CD14-positive monocyte (primary cell): ENCODE measurements at regions not wholly inside any gene's neighbourhood (a gene's known extent, or its start where the extent isn't known, plus 50 kb on each side); places are given as distances from the start of the nearest gene placed in this dataset.

Source experiments
- DNase-seq, 3 donors: peaks; one replicate each; pipeline ENCODE4 v3.0.0-alpha.2; 2011 to 2022
- H2AFZ ChIP-seq: 2 replicates; pipeline ENCODE4 v1.6.0; 2012; ENCODE audit warnings: mild to moderate bottlenecking, low read depth, low read length, inconsistent platforms; ENCODE audit not compliant: insufficient read depth, poor library complexity, severe bottlenecking
- H3K27ac ChIP-seq, 2 donors: 1 replicate in 1 of 2; 2 replicates in 1 of 2; pipeline ENCODE4 v1.5.1; 2012 to 2013; ENCODE audit warnings: low read length in 2 of 2, control low read depth in 1 of 2, inconsistent platforms in 1 of 2, low read depth in 1 of 2, mild to moderate bottlenecking in 1 of 2
- H3K27me3 ChIP-seq, 2 donors: one replicate each; pipeline versions ENCODE4 v1.6.0 to v1.6.1; 2011 to 2013; ENCODE audit warnings: low read length in 2 of 2; ENCODE audit not compliant: control insufficient read depth in 2 of 2, insufficient read depth in 2 of 2
- H3K36me3 ChIP-seq, 2 donors: replicated peaks in 1 of 2; 1 replicate in 1 of 2; 2 replicates in 1 of 2; pipeline versions ENCODE4 v1.5.1 to v1.6.1; 2012 to 2013; ENCODE audit warnings: low read length in 2 of 2, control low read depth in 1 of 2, inconsistent platforms in 1 of 2, mild to moderate bottlenecking in 1 of 2; ENCODE audit not compliant: insufficient read depth in 2 of 2, control insufficient read depth in 1 of 2
- H3K4me1 ChIP-seq, 2 donors: 1 replicate in 1 of 2; 2 replicates in 1 of 2; pipeline versions ENCODE4 v1.5.1 to v1.6.1; 2012 to 2013; ENCODE audit warnings: low read length in 2 of 2, control low read depth in 1 of 2, inconsistent platforms in 1 of 2, mild to moderate bottlenecking in 1 of 2, moderate library complexity in 1 of 2; ENCODE audit not compliant: insufficient read depth in 2 of 2, control insufficient read depth in 1 of 2
- H3K4me2 ChIP-seq: replicated peaks from 2 replicates; pipeline ENCODE3; 2012; ENCODE audit warnings: low read length, moderate library complexity, mild to moderate bottlenecking; ENCODE audit not compliant: poor library complexity, severe bottlenecking; ENCODE audit errors: extremely low read depth
- H3K4me3 ChIP-seq, 3 experiments: fragments of 200-600 bp in 1 of 3; sonication (generic) in 1 of 3; replicated peaks in 1 of 3; 1 replicate in 2 of 3; 2 replicates in 1 of 3; pipeline ENCODE4 v1.5.1; 2011 to 2013; ENCODE audit warnings: low read length in 3 of 3, mild to moderate bottlenecking in 3 of 3, control low read depth in 2 of 3, low read depth in 2 of 3, inconsistent platforms in 1 of 3, moderate library complexity in 1 of 3
- H3K79me2 ChIP-seq: 2 replicates; pipeline ENCODE4 v1.6.0; 2012; ENCODE audit warnings: mild to moderate bottlenecking, control low read depth, inconsistent platforms, low read length, moderate library complexity; ENCODE audit not compliant: insufficient read depth
- H3K9ac ChIP-seq: 2 replicates; pipeline ENCODE4 v1.6.0; 2017; ENCODE audit warnings: low read length, mild to moderate bottlenecking; ENCODE audit not compliant: insufficient read depth, poor library complexity, severe bottlenecking
- H3K9me3 ChIP-seq, 2 donors: replicated peaks in 1 of 2; 1 replicate in 1 of 2; 2 replicates in 1 of 2; pipeline versions ENCODE4 v1.5.1 to v1.6.1; 2012 to 2013; ENCODE audit warnings: low read length in 2 of 2, control low read depth in 1 of 2; ENCODE audit not compliant: control insufficient read depth in 1 of 2, insufficient read depth in 1 of 2
- H4K20me1 ChIP-seq: 2 replicates; pipeline ENCODE4 v1.6.0; 2012; ENCODE audit warnings: mild to moderate bottlenecking, low read length, control low read depth, moderate library complexity; ENCODE audit not compliant: insufficient read depth
- H3K27ac Mint-ChIP-seq, 7 donors: one replicate each; pipeline ENCODE4 v1.8.0; 2020; ENCODE audit warnings: mild to moderate bottlenecking in 7 of 7, mixed read lengths in 7 of 7, moderate library complexity in 6 of 7, inconsistent platforms in 2 of 7
- H3K27me3 Mint-ChIP-seq, 3 donors: one replicate each; pipeline ENCODE4 v1.8.0; 2021 to 2022; ENCODE audit warnings: low read depth in 3 of 3, mild to moderate bottlenecking in 3 of 3, mixed read lengths in 3 of 3, moderate library complexity in 3 of 3, inconsistent platforms in 1 of 3
- H3K36me3 Mint-ChIP-seq, 2 donors: one replicate each; pipeline ENCODE4 v1.8.0; 2020; ENCODE audit warnings: mixed read lengths in 2 of 2, inconsistent platforms in 1 of 2, mild to moderate bottlenecking in 1 of 2
- H3K4me1 Mint-ChIP-seq: one replicate; pipeline ENCODE4 v1.8.0; 2020; ENCODE audit warnings: mild to moderate bottlenecking, mixed read lengths
- H3K4me3 Mint-ChIP-seq, 2 donors: one replicate each; pipeline ENCODE4 v1.8.0; 2020; ENCODE audit warnings: mild to moderate bottlenecking in 2 of 2, mixed read lengths in 2 of 2, moderate library complexity in 1 of 2
- H3K9me3 Mint-ChIP-seq, 7 donors: one replicate each; pipeline ENCODE4 v1.8.0; 2020 to 2022; ENCODE audit warnings: mixed read lengths in 7 of 7, mild to moderate bottlenecking in 6 of 7, moderate library complexity in 6 of 7, inconsistent platforms in 2 of 7
- CTCF ChIP-seq: fragments of 200-600 bp; IDR thresholded peaks from one replicate; pipeline ENCODE4 v1.8.0; 2022; ENCODE audit warnings: antibody characterized with exemption, mild to moderate bottlenecking
- WGBS: methylation state at CpG from one replicate; pipeline ENCODE4 v1.1.5; 2013; ENCODE audit warnings: missing lambda C conversion rate; ENCODE audit not compliant: insufficient coverage; 5-methylcytosine and 5-hydroxymethylcytosine counted together
- intact Hi-C, 2 donors: fragments of 100-400 bp; cut with micrococcal nuclease; formaldehyde crosslinking; loops; one replicate each; pipeline versions ENCODE4 v1.15.0 to v1.15.1; 2023

GRCh38 chr2:149702571-149702970 is 115.0 kb upstream of the MMADHC start:
- H3K27ac Mint-ChIP-seq, result no peak overlapping the region
- Histone ChIP-seq H3K9ac (no peak overlapping the region), H3K4me2 (no peak overlapping the region), H3K4me3 (no peak overlapping the region), H3K36me3 (no peaks in the 10 kb centered on the region), H3K27me3 (no peaks in the 10 kb centered on the region), H3K27ac (no peak overlapping the region), H4K20me1 (no peaks in the 10 kb centered on the region), H3K4me1 (no peaks in the 10 kb centered on the region), H2AFZ (no peak overlapping the region), H3K79me2 (no peaks in the 10 kb centered on the region), H3K9me3 (no peaks in the 10 kb centered on the region)
- DNase-seq, result no peak
- peaks cover 0 to 9% (median 0%) of the 10 kb centered on the region in 7 donors for H3K9me3 Mint-ChIP-seq
- 93% methylated on average over 2 of the region's 4 CpGs for WGBS
- TF ChIP-seq CTCF, result no peak
- intact Hi-C loops, result no loop called here
- H3K36me3 Mint-ChIP-seq, result no peaks in the 10 kb centered on the region
- no peaks in the 10 kb centered on the region for H3K4me1 Mint-ChIP-seq
- H3K4me3 Mint-ChIP-seq, result no peak overlapping the region
- no peaks in the 10 kb centered on the region for H3K27me3 Mint-ChIP-seq

- H3K4me1 Mint-ChIP-seq, result no peaks in the 10 kb centered on the region
- H3K9me3 ChIP-seq, result no peaks in the 10 kb centered on the region
- no peaks in the 10 kb centered on the region for H3K27me3 Mint-ChIP-seq
- no peaks in the 10 kb centered on the region for H4K20me1 ChIP-seq
- intact Hi-C loops, result no loop called here
- no peak for TF ChIP-seq CTCF
- H3K4me1 ChIP-seq, result no peaks in the 10 kb centered on the region
- H3K9me3 Mint-ChIP-seq, result peaks cover 0 to 9% (median 0%) of the 10 kb centered on the region in 7 donors
- no peaks in the 10 kb centered on the region for H3K36me3 ChIP-seq
- no peak overlapping the region for H3K27ac ChIP-seq
- no peak overlapping the region for H2AFZ ChIP-seq
- H3K36me3 Mint-ChIP-seq, result no peaks in the 10 kb centered on the region
- no peak overlapping the region for H3K27ac Mint-ChIP-seq
- H3K4me3 ChIP-seq, result no peak overlapping the region
- H3K4me2 ChIP-seq, result no peak overlapping the region
- no peaks in the 10 kb centered on the region for H3K79me2 ChIP-seq
- DNase-seq, result no peak
- H3K27me3 ChIP-seq, result no peaks in the 10 kb centered on the region
- no CpG with 5 or more reads among the region's 2 CpGs for WGBS
- H3K4me3 Mint-ChIP-seq, result no peak overlapping the region
- no peak overlapping the region for H3K9ac ChIP-seq
Observed at GRCh38 chr2:149701241-149701640, 113.7 kb upstream of the MMADHC start.
